Breast epithelium (tissue), 4 donors: ENCODE measurements at regions not wholly inside any gene's neighbourhood (a gene's known extent, or its start where the extent isn't known, plus 50 kb on each side); places are given as distances from the start of the nearest gene placed in this dataset.

Experiments
- DNase-seq, 2 donors: peaks; one replicate each; pipeline ENCODE4 v3.0.0-alpha.2; 2019; ENCODE audit warnings: low spot score in 2 of 2
- H3K27ac ChIP-seq, 2 donors: fragments of 200-600 bp; sonication (generic) in 1 of 2; one replicate each; pipeline ENCODE4 v1.5.1; 2016 to 2019; ENCODE audit warnings: mild to moderate bottlenecking in 1 of 2
- H3K27me3 ChIP-seq, 2 donors: fragments of 200-600 bp; sonication (generic) in 1 of 2; one replicate each; pipeline versions ENCODE4 v1.5.1 to v1.6.0; 2017 to 2019; ENCODE audit warnings: control low read depth in 1 of 2, mild to moderate bottlenecking in 1 of 2
- H3K36me3 ChIP-seq: fragments of 200-600 bp; one replicate; pipeline ENCODE4 v1.5.1; 2019
- H3K4me1 ChIP-seq, 2 donors: fragments of 200-600 bp; sonication (generic); one replicate each; pipeline ENCODE4 v1.5.1; 2016 to 2019; ENCODE audit warnings: control low read depth in 1 of 2
- H3K4me3 ChIP-seq, 3 donors: fragments of 200-600 bp; sonication (generic); 1 replicate in 2 of 3; 2 replicates in 1 of 3; pipeline ENCODE4 v1.5.1; 2016 to 2019; ENCODE audit warnings: mild to moderate bottlenecking in 3 of 3, moderate library complexity in 2 of 3
- H3K9me3 ChIP-seq, 2 donors: fragments of 200-600 bp; sonication (generic) in 1 of 2; one replicate each; pipeline ENCODE4 v1.5.1; 2016 to 2019; ENCODE audit warnings: control low read depth in 1 of 2
- CTCF ChIP-seq, 3 donors: fragments of 450-650 bp; IDR thresholded peaks; one replicate each; pipeline ENCODE4 v1.5.1; 2016 to 2017; ENCODE audit warnings: antibody characterized with exemption in 3 of 3, mild to moderate bottlenecking in 3 of 3, moderate library complexity in 3 of 3
- POLR2A ChIP-seq: fragments of 450-650 bp; IDR thresholded peaks from one replicate; pipeline ENCODE4 v1.6.1; 2016; ENCODE audit warnings: antibody characterized with exemption, mild to moderate bottlenecking, moderate library complexity
- POLR2AphosphoS5 ChIP-seq, 3 donors: sonication (generic); formaldehyde crosslinking; IDR thresholded peaks; one replicate each; pipeline ENCODE4 v1.6.1; 2017; ENCODE audit warnings: antibody characterized with exemption in 3 of 3
- intact Hi-C: fragments of 100-400 bp; cut with DNase I; formaldehyde crosslinking; loops from one replicate; pipeline ENCODE4 v1.15.1; 2023; ENCODE audit warnings: low total_unique reads

- H3K4me1 ChIP-seq, result no peaks in the 10 kb centered on the region
- intact Hi-C loops, result loop anchor here (5.0 kb wide), 1 partner anchor 867 kb away; no protein-coding TSS in a partner anchor
- TF ChIP-seq CTCF (IDR thresholded peaks at IDR 0.05), result no peak
- no peak for TF ChIP-seq POLR2A
- H3K27me3 ChIP-seq, result no peaks in the 10 kb centered on the region
- DNase-seq, result no peak
- no peaks in the 10 kb centered on the region for H3K9me3 ChIP-seq
- no peak overlapping the region for H3K4me3 ChIP-seq
- no peaks in the 10 kb centered on the region for H3K36me3 ChIP-seq
- H3K27ac ChIP-seq, result no peak overlapping the region
Observed at GRCh38 chr16:74219706-74220105, 76.9 kb upstream of the PSMD7 start.

DNA sequence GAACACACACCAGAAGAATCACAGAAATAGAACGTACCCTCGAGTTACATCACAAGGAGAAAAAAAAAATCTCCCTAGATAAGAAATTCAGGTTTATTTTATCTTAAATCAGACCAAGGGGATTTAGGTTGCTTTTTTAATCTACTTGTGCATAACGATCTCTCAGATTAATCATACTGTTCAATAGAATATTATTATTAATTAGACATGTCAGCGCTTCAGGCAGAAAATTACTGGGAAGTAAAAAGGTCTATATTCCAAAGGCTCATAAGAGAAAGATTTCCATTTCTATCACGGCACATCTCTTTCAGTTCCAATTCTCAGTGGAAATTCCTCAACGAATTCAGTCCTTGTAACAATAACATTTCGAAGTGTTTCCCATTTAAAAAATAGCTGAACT lies 77.7 kb upstream of the PSMD7 start:
- no peaks in the 10 kb centered on the region for H3K9me3 ChIP-seq
- DNase-seq, result no peak
- H3K27me3 ChIP-seq, result no peaks in the 10 kb centered on the region
- H3K27ac ChIP-seq, result no peak overlapping the region
- no peaks in the 10 kb centered on the region for H3K36me3 ChIP-seq
- TF ChIP-seq CTCF (IDR thresholded peaks at IDR 0.05) (no peak), POLR2A (no peak), POLR2AphosphoS5 (IDR thresholded peaks at IDR 0.05) (no peak)
- intact Hi-C loops, result no loop called here
- H3K4me1 ChIP-seq, result no peaks in the 10 kb centered on the region
- H3K4me3 ChIP-seq, result no peak overlapping the region

DNA sequence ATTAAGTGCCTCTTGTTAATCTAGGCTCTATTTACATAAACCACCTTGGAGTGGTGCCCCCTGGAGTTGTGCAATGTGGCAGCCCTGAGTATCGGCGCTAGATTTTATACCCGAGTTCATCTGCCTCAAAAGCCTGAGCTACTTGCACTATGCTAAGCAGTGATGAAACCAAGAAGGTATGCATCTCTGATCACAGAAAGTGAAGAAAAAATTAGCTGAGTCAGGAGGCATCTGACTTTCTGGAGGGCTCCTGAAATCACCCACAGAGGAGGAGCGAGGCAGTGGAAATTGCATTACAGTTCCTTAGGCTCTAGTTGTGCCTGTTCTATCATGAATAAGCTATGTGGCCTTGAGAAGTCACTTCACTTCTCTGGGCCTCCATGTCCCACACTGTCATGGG lies 80.3 kb upstream of the PSMD7 start:
- no peak overlapping the region for H3K27ac ChIP-seq
- H3K36me3 ChIP-seq, result no peaks in the 10 kb centered on the region
- no peaks in the 10 kb centered on the region for H3K27me3 ChIP-seq
- H3K9me3 ChIP-seq, result no peaks in the 10 kb centered on the region
- DNase-seq, result no peak
- H3K4me3 ChIP-seq, result no peak overlapping the region
- intact Hi-C loops, result no loop called here
- no peaks in the 10 kb centered on the region for H3K4me1 ChIP-seq
- TF ChIP-seq CTCF (IDR thresholded peaks at IDR 0.05), result no peak

DNA sequence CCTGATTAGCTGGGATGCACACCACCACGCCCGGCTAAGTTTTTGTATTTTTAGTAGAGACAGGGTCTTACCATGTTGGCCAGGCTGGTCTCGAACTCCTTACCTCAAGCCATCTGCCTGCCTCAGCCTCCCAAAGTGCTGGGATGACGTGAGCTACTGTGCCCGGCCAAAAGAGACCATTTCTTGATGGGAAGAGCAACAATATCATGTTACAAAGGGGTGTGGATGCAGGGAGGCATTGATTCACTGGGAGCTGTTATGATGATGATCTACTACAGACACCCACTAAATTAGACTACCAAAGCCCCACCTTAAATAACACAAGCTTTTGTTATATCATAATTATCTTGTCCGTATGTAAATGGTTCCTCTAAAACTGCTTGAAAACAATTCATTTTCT lies 81.4 kb upstream of the PSMD7 start:
- no peaks in the 10 kb centered on the region for H3K27me3 ChIP-seq
- H3K4me1 ChIP-seq, result no peaks in the 10 kb centered on the region
- H3K27ac ChIP-seq, result no peak overlapping the region
- intact Hi-C loops, result no loop called here
- H3K9me3 ChIP-seq, result no peaks in the 10 kb centered on the region
- no peak overlapping the region for H3K4me3 ChIP-seq
- TF ChIP-seq CTCF (IDR thresholded peaks at IDR 0.05) (no peak), POLR2AphosphoS5 (IDR thresholded peaks at IDR 0.05) (no peak)
- no peak for DNase-seq
- no peaks in the 10 kb centered on the region for H3K36me3 ChIP-seq

- Histone ChIP-seq H3K4me3 (no peak overlapping the region), H3K4me1 (no peaks in the 10 kb centered on the region), H3K9me3 (no peaks in the 10 kb centered on the region), H3K27ac (no peak overlapping the region), H3K36me3 (no peaks in the 10 kb centered on the region), H3K27me3 (no peaks in the 10 kb centered on the region)
- no peak for TF ChIP-seq POLR2A
- DNase-seq, result no peak
- intact Hi-C loops, result no loop called here
Observed at GRCh38 chr16:74213372-74213771, 83.2 kb upstream of the PSMD7 start.

GRCh38 chr16:74210245-74210644 lies 86.4 kb upstream of the PSMD7 start:
- DNase-seq, result no peak
- intact Hi-C loops, result no loop called here
- Histone ChIP-seq H3K27ac (no peak overlapping the region), H3K4me3 (no peak overlapping the region), H3K4me1 (no peaks in the 10 kb centered on the region), H3K9me3 (no peaks in the 10 kb centered on the region), H3K27me3 (no peaks in the 10 kb centered on the region), H3K36me3 (no peaks in the 10 kb centered on the region)
- no peak for TF ChIP-seq CTCF (IDR thresholded peaks at IDR 0.05)
- TF ChIP-seq POLR2A, result no peak
- no peak for TF ChIP-seq POLR2AphosphoS5 (IDR thresholded peaks at IDR 0.05)
